IMR-90 (cell line): ENCODE measurements at regions not wholly inside any gene's neighbourhood (a gene's known extent, or its start where the extent isn't known, plus 50 kb on each side); places are given as distances from the start of the nearest gene placed in this dataset.

Experiments
- ATAC-seq: fragments of 200-7000 bp; cut with Tn5 transposase; 2 replicates; pipeline ENCODE4 v1.9.1; 2020; ENCODE audit warnings: low read depth, mild to moderate bottlenecking, moderate library complexity
- BruUV-seq: library from RNA; stranded (reverse); fragments of 400-500 nt; replicated peaks from 2 replicates; lab custom pipeline; 2021; lab: Mats Ljungman, UMichigan
- CTCF ChIA-PET: fragments of 300-600 bp; formaldehyde crosslinking; extraction: SDS; loops from one replicate; lab custom pipeline; 2021; ENCODE audit warnings: antibody characterized with exemption; lab: Yijun Ruan, JAX
- POLR2A ChIA-PET: fragments of 300-600 bp; sonication (Branson Sonifier 250); formaldehyde crosslinking; loops from one replicate; lab custom pipeline; 2022; ENCODE audit warnings: antibody characterized with exemption; ENCODE audit not compliant: unreplicated experiment; lab: Charles Lee
- DNase-seq: peaks from one replicate; pipeline ENCODE4 v3.0.0; 2013
- H2AFZ ChIP-seq: replicated peaks from 2 replicates; pipeline ENCODE3; 2013; ENCODE audit warnings: low read length, mild to moderate bottlenecking; ENCODE audit not compliant: poor library complexity
- H2AK5ac ChIP-seq: 2 replicates; pipeline ENCODE4 v1.6.1; 2013; ENCODE audit warnings: low read depth, low read length, inconsistent platforms
- H2AK9ac ChIP-seq: replicated peaks from 2 replicates; pipeline ENCODE3; 2013; ENCODE audit warnings: mild to moderate bottlenecking, low read depth, low read length, moderate library complexity; ENCODE audit not compliant: poor library complexity
- H2BK120ac ChIP-seq: 2 replicates; pipeline ENCODE4 v1.6.1; 2013; ENCODE audit warnings: low read depth, low read length, inconsistent platforms
- H2BK15ac ChIP-seq: 3 replicates; pipeline ENCODE4 v1.6.1; 2013; ENCODE audit warnings: low read depth, low read length, inconsistent platforms
- H2BK20ac ChIP-seq: 2 replicates; pipeline ENCODE4 v1.6.1; 2013; ENCODE audit warnings: low read depth, mild to moderate bottlenecking, inconsistent platforms, low read length, moderate library complexity
- H2BK5ac ChIP-seq: 2 replicates; pipeline ENCODE4 v1.6.1; 2013; ENCODE audit warnings: mild to moderate bottlenecking, low read depth, low read length, inconsistent platforms; ENCODE audit not compliant: poor library complexity, severe bottlenecking
- H3K14ac ChIP-seq: replicated peaks from 2 replicates; pipeline ENCODE4 v1.6.1; 2013; ENCODE audit warnings: low read depth, low read length, inconsistent platforms
- H3K18ac ChIP-seq: 2 replicates; pipeline ENCODE4 v1.6.1; 2013; ENCODE audit warnings: low read depth, low read length, control low read depth
- H3K23ac ChIP-seq: 2 replicates; pipeline ENCODE4 v1.6.1; 2013; ENCODE audit warnings: low read depth, low read length, inconsistent platforms
- H3K27ac ChIP-seq: 2 replicates; pipeline ENCODE4 v1.5.1; 2013; ENCODE audit warnings: mild to moderate bottlenecking, control low read depth, low read length; ENCODE audit not compliant: insufficient read depth
- H3K27me3 ChIP-seq: 2 replicates; pipeline ENCODE4 v1.6.1; 2013; ENCODE audit warnings: low read length; ENCODE audit not compliant: control insufficient read depth, insufficient read depth
- H3K36me3 ChIP-seq: 2 replicates; pipeline ENCODE4 v1.6.1; 2013; ENCODE audit warnings: low read length, mixed read lengths; ENCODE audit not compliant: control insufficient read depth, insufficient read depth
- H3K4ac ChIP-seq: 2 replicates; pipeline ENCODE4 v1.6.1; 2013; ENCODE audit warnings: low read depth, low read length, inconsistent platforms
- H3K4me1 ChIP-seq: 2 replicates; pipeline ENCODE4 v1.6.1; 2013; ENCODE audit warnings: low read length, mixed read lengths; ENCODE audit not compliant: control insufficient read depth, insufficient read depth
- H3K4me2 ChIP-seq: 2 replicates; pipeline ENCODE4 v1.6.1; 2013; ENCODE audit warnings: low read depth, mild to moderate bottlenecking, control low read depth, low read length, moderate library complexity
- H3K4me3 ChIP-seq: 2 replicates; pipeline ENCODE4 v1.5.1; 2013; ENCODE audit warnings: low read depth, mild to moderate bottlenecking, control low read depth, low read length, moderate library complexity; ENCODE audit not compliant: insufficient read depth
- H3K56ac ChIP-seq: 2 replicates; pipeline ENCODE4 v1.6.1; 2013; ENCODE audit warnings: low read length, inconsistent platforms; ENCODE audit not compliant: insufficient read depth; ENCODE audit errors: extremely low read depth
- H3K79me1 ChIP-seq, 2 experiments: 2 replicates each; pipeline ENCODE4 v1.6.1; 2013; ENCODE audit warnings: low read length in 2 of 2, inconsistent platforms in 1 of 2, low read depth in 1 of 2
- H3K9ac ChIP-seq: 2 replicates; pipeline ENCODE4 v1.6.1; 2013; ENCODE audit warnings: low read depth, low read length, control low read depth
- H3K9me1 ChIP-seq: 2 replicates; pipeline ENCODE4 v1.6.1; 2013; ENCODE audit warnings: low read length, inconsistent platforms; ENCODE audit not compliant: insufficient read depth
- H3K9me3 ChIP-seq: 2 replicates; pipeline ENCODE4 v1.6.1; 2013; ENCODE audit warnings: low read length; ENCODE audit not compliant: control insufficient read depth, insufficient read depth
- H4K20me1 ChIP-seq: 2 replicates; pipeline ENCODE4 v1.6.1; 2013; ENCODE audit warnings: low read length, inconsistent platforms; ENCODE audit not compliant: insufficient read depth
- H4K5ac ChIP-seq: 2 replicates; pipeline ENCODE4 v1.6.1; 2013; ENCODE audit warnings: mild to moderate bottlenecking, low read depth, low read length, control low read depth
- H4K8ac ChIP-seq, 2 experiments: 2 replicates each; pipeline ENCODE4 v1.6.1; 2013; ENCODE audit warnings: low read depth in 2 of 2, low read length in 2 of 2, control low read depth in 1 of 2, inconsistent platforms in 1 of 2
- H4K91ac ChIP-seq: 2 replicates; pipeline ENCODE4 v1.6.1; 2013; ENCODE audit warnings: low read depth, low read length, inconsistent platforms; ENCODE audit not compliant: insufficient read depth
- BHLHE40 ChIP-seq: fragments of 150-350 bp; IDR thresholded peaks from 2 replicates; pipeline ENCODE4 v1.6.1; 2016; ENCODE audit warnings: mild to moderate bottlenecking, low read depth, low read length
- CEBPB ChIP-seq: IDR thresholded peaks from 2 replicates; pipeline ENCODE4 v1.6.1; 2012; ENCODE audit warnings: low read depth, low read length, improper control_type of control experiment
- CHD1 ChIP-seq: IDR thresholded peaks from 2 replicates; pipeline ENCODE4 v1.6.1; 2012; ENCODE audit warnings: low read depth, low read length, improper control_type of control experiment
- CTCF ChIP-seq: conservative IDR thresholded peaks from 2 replicates; pipeline ENCODE4 v1.5.1; 2012; ENCODE audit warnings: mild to moderate bottlenecking, low read depth, low read length, improper control_type of control experiment
- ELK1 ChIP-seq: fragments of 150-350 bp; IDR thresholded peaks from 2 replicates; pipeline ENCODE4 v1.6.1; 2016; ENCODE audit warnings: low read depth, mild to moderate bottlenecking, low read length, moderate library complexity, borderline replicate concordance
- FOS ChIP-seq: fragments of 150-350 bp; IDR thresholded peaks from 2 replicates; pipeline ENCODE4 v1.6.1; 2016; ENCODE audit warnings: low read depth, low read length
- MAFK ChIP-seq: IDR thresholded peaks from 2 replicates; pipeline ENCODE4 v1.6.1; 2012; ENCODE audit warnings: low read depth, low read length, improper control_type of control experiment
- MAZ ChIP-seq: IDR thresholded peaks from 2 replicates; pipeline ENCODE4 v1.6.1; 2012; ENCODE audit warnings: low read depth, mild to moderate bottlenecking, low read length, improper control_type of control experiment, moderate library complexity, borderline replicate concordance
- MXI1 ChIP-seq: IDR thresholded peaks from 2 replicates; pipeline ENCODE4 v1.6.1; 2012; ENCODE audit warnings: low read depth, mild to moderate bottlenecking, low read length, moderate library complexity, borderline replicate concordance
- NFE2L2 ChIP-seq: fragments of 150-350 bp; IDR thresholded peaks from 2 replicates; pipeline ENCODE4 v1.6.1; 2016; ENCODE audit warnings: low read depth, mild to moderate bottlenecking, low read length
- POLR2A ChIP-seq: IDR thresholded peaks from 2 replicates; pipeline ENCODE4 v1.6.1; 2012; ENCODE audit warnings: mild to moderate bottlenecking, low read depth, low read length
- RAD21 ChIP-seq: IDR thresholded peaks from 2 replicates; pipeline ENCODE4 v1.6.1; 2012; ENCODE audit warnings: low read length, improper control_type of control experiment
- RCOR1 ChIP-seq: IDR thresholded peaks from 2 replicates; pipeline ENCODE4 v1.6.1; 2012; ENCODE audit warnings: mild to moderate bottlenecking, low read length, improper control_type of control experiment; ENCODE audit not compliant: insufficient replicate concordance
- RFX5 ChIP-seq: IDR thresholded peaks from 2 replicates; pipeline ENCODE4 v1.8.0; 2012; ENCODE audit warnings: low read depth, mild to moderate bottlenecking, low read length, moderate library complexity
- SMC3 ChIP-seq: fragments of 150-350 bp; IDR thresholded peaks from 2 replicates; pipeline ENCODE4 v1.6.1; 2016; ENCODE audit warnings: low read depth, mild to moderate bottlenecking, antibody characterized with exemption, low read length, moderate library complexity
- USF2 ChIP-seq: fragments of 150-350 bp; IDR thresholded peaks from 2 replicates; pipeline ENCODE4 v1.6.1; 2017; ENCODE audit warnings: mild to moderate bottlenecking, antibody characterized with exemption, low read length, low read depth
- WGBS, 2 experiments: methylation state at CpG; one replicate each; pipeline versions ENCODE4 v1.1.5 to v1.1.7; 2013; ENCODE audit warnings: missing lambda C conversion rate in 2 of 2; ENCODE audit not compliant: insufficient read length in 1 of 2; ENCODE audit errors: extremely low coverage in 2 of 2; 5-methylcytosine and 5-hydroxymethylcytosine counted together
- dilution Hi-C: fragments of 300-500 bp; cut with HindIII; formaldehyde crosslinking; loops from one replicate; pipeline ENCODE4 v1.14.3; 2018; ENCODE audit warnings: low sequenced_read_pairs; ENCODE audit not compliant: unreplicated experiment
- in situ Hi-C: fragments of 300-500 bp; cut with MboI; formaldehyde crosslinking; loops from 3 replicates; pipeline ENCODE4 v1.14.3; 2019; ENCODE audit warnings: low sequenced_read_pairs, inconsistent platforms, mixed read lengths
- intact Hi-C: fragments of 100-400 bp; cut with micrococcal nuclease; formaldehyde crosslinking; loops from 2 replicates; pipeline ENCODE4 v1.10.0; 2022

- Histone ChIP-seq H4K91ac (no peak overlapping the region), H2BK5ac (no peak overlapping the region), H2BK15ac (peak overlapping the region; percentile 15; the same call in 1 of the 3 replicates), H4K8ac (no peak overlapping the region), H3K4me3 (no peak overlapping the region), H2AK9ac (no peak overlapping the region), H3K36me3 (no peaks in the 10 kb centered on the region), H3K18ac (peak overlapping the region; percentile 47; the same call in 1 of the 2 replicates), H3K27ac (no peak overlapping the region), H3K4ac (no peak overlapping the region), H3K27me3 (no peaks in the 10 kb centered on the region), H4K20me1 (no peaks in the 10 kb centered on the region), H3K14ac (no peak overlapping the region), H3K79me1 (no peaks in the 10 kb centered on the region), H3K4me1 (peaks cover 5% of the 10 kb centered on the region), H3K4me2 (no peak overlapping the region), H2AFZ (no peak overlapping the region), H2AK5ac (no peak overlapping the region), H2BK20ac (no peak overlapping the region), H3K9me1 (no peaks in the 10 kb centered on the region; the same call in 1 of the 2 replicates), H3K23ac (no peak overlapping the region), H4K5ac (no peak overlapping the region), H2BK120ac (no peak overlapping the region), H3K9ac (no peak overlapping the region), H3K56ac (no peak overlapping the region), H3K9me3 (no peaks in the 10 kb centered on the region)
- DNase-seq, result no peak
- POLR2A ChIA-PET, result no interaction called here
- dilution Hi-C loops (no loop called here), intact Hi-C loops (no loop called here), in situ Hi-C loops (no loop called here)
- CTCF ChIA-PET, result no interaction called here
- ATAC-seq, result no peak
- TF ChIP-seq POLR2A (no peak), RCOR1 (no peak), ELK1 (no peak), USF2 (no peak), CHD1 (no peak), MXI1 (no peak), RAD21 (no peak), FOS (no peak), MAZ (no peak), RFX5 (no peak), MAFK (no peak), SMC3 (no peak), NFE2L2 (no peak), BHLHE40 (no peak), CEBPB (no peak), CTCF (no peak)
- BruUV-seq, result no TSS peak
- no CpG with 5 or more reads among the region's 5 CpGs for WGBS, 2 experiments
Measured at GRCh38 chr15:95681836-95682544, 648.5 kb upstream of the NR2F2 start.
